ENCODE measurements at regions not wholly inside any gene's neighbourhood (a gene's known extent, or its start where the extent isn't known, plus 50 kb on each side); places are given as distances from the start of the nearest gene placed in this dataset.

DNA sequence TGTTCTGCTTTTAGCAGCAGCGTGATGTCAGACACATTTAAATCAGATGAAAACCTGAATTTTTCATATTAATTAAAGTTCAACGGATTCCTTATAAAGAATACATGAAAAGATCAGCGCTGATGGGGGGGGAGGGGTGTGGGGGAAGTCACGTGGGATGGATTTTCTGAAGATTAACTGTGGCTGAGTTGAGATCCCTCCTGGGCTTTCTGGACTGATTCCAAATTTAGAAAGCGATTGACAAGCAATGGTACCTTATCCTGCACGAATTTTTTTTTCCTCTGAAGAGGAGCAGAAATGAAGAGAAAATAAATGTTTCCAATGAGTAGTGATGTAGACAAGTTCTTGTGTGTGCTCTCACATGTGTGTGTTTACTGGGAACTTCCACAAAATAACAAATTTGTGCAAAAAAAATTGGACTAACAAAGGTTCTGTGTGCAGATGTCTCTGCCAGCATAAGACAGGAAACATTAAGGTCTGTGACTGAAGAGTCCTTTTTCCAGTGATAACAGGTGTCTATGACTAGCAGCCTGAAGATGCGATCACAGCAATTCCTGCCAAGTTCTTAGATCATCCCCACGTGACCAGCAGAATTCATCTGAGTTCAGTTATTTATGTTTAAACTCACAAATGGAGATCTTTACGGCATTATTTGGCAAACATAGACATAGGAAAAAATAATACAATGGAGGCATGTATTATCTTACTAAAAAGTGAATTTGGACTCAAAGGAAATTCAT lies 585.2 kb upstream of the CELF2 start:
- Histone ChIP-seq H3K79me2 (ENCODE audit: insufficient read depth, low read length) (no peaks in the 10 kb centered on the region), H3F3A (ENCODE audit: insufficient read depth, low read length) (no peaks in the 10 kb centered on the region), H3K9me3 (ENCODE audit: low read length) (no peaks in the 10 kb centered on the region), H3K4me3 (ENCODE audit: low read depth, low read length, poor library complexity, severe bottlenecking) (no peak overlapping the region), H3K27me3 (ENCODE audit: insufficient read depth, low read length) (no peaks in the 10 kb centered on the region), H3K4me2 (ENCODE audit: low read length) (no peak overlapping the region), H4K20me1 (ENCODE audit: insufficient read depth, low read length) (no peaks in the 10 kb centered on the region), H3K4me1 (ENCODE audit: insufficient read depth, low read length, severe bottlenecking) (no peaks in the 10 kb centered on the region), H3K27ac (ENCODE audit: low read depth, low read length, poor library complexity, severe bottlenecking) (no peak overlapping the region), H3K9ac (ENCODE audit: low read length) (no peak overlapping the region), H3K36me3 (ENCODE audit: insufficient read depth, low read length) (no peaks in the 10 kb centered on the region), H3K9me2 (ENCODE audit: low read depth, low read length) (no peaks in the 10 kb centered on the region), H2AFZ (ENCODE audit: low read length) (no peak overlapping the region)
- TF ChIP-seq, protein P1, sequence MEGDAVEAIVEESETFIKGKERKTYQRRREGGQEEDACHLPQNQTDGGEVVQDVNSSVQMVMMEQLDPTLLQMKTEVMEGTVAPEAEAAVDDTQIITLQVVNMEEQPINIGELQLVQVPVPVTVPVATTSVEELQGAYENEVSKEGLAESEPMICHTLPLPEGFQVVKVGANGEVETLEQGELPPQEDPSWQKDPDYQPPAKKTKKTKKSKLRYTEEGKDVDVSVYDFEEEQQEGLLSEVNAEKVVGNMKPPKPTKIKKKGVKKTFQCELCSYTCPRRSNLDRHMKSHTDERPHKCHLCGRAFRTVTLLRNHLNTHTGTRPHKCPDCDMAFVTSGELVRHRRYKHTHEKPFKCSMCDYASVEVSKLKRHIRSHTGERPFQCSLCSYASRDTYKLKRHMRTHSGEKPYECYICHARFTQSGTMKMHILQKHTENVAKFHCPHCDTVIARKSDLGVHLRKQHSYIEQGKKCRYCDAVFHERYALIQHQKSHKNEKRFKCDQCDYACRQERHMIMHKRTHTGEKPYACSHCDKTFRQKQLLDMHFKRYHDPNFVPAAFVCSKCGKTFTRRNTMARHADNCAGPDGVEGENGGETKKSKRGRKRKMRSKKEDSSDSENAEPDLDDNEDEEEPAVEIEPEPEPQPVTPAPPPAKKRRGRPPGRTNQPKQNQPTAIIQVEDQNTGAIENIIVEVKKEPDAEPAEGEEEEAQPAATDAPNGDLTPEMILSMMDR (IDR thresholded peaks at IDR 0.05; ENCODE audit: low read length) = no peak
- no peak for TF ChIP-seq EZH2 (IDR thresholded peaks at IDR 0.05; ENCODE audit: borderline replicate concordance, low read length)

DNA sequence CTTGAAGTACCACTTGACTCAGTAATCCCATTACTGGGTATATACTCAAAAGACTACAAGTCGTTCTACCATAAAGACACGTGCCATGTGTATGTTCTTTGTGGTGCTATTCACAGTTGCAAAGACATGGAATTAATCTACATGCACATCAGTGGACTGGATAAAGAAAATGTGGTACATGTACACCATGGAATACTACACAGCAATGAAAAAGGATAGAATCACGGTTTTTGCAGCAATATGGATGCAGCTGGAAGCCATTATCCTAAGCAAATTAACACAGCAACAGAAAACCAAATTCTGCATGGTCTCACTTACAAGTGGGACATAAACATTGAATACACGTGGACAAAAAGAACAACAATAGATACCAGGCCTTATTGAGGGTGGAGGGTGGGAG lies 583.4 kb upstream of the CELF2 start:
- H3K27ac ChIP-seq (ENCODE audit: low read depth, low read length, poor library complexity, severe bottlenecking) = no peak overlapping the region
- no peak for TF ChIP-seq EZH2 (IDR thresholded peaks at IDR 0.05; ENCODE audit: borderline replicate concordance, low read length)
- TF ChIP-seq, protein P1 (IDR thresholded peaks at IDR 0.05; ENCODE audit: low read length) = no peak
- no peaks in the 10 kb centered on the region for H3K9me3 ChIP-seq (ENCODE audit: low read length)

DNA sequence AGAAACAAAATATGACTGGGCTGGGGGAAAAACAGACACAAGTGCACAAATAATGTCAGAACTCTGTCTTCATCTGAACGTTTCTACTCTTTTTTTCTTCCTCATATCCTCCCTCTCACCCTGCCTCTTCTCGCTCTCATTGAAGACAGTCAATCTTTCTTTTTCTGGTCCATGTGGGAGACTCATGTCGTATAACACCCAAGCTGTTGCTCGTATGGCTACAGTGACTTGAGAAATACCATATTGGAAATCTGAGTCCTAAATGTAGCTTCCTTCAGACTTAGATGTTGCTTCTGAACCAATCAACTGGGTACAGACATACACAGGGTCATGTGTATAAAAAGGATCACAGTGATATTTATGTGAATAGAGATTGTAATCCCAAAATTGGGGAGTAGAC lies 579.8 kb upstream of the CELF2 start:
- Histone ChIP-seq H3K36me3 (ENCODE audit: insufficient read depth, low read length) (no peaks in the 10 kb centered on the region), H3K4me1 (ENCODE audit: insufficient read depth, low read length, severe bottlenecking) (no peaks in the 10 kb centered on the region), H3K9ac (ENCODE audit: low read length) (no peak overlapping the region), H3K4me2 (ENCODE audit: low read length) (no peak overlapping the region), H3F3A (ENCODE audit: insufficient read depth, low read length) (no peaks in the 10 kb centered on the region), H3K9me3 (ENCODE audit: low read length) (no peaks in the 10 kb centered on the region), H2AFZ (ENCODE audit: low read length) (no peak overlapping the region), H3K79me2 (ENCODE audit: insufficient read depth, low read length) (no peaks in the 10 kb centered on the region), H3K27ac (ENCODE audit: low read depth, low read length, poor library complexity, severe bottlenecking) (no peak overlapping the region), H3K4me3 (ENCODE audit: low read depth, low read length, poor library complexity, severe bottlenecking) (no peak overlapping the region), H3K9me2 (ENCODE audit: low read depth, low read length) (no peaks in the 10 kb centered on the region), H4K20me1 (ENCODE audit: insufficient read depth, low read length) (no peaks in the 10 kb centered on the region), H3K27me3 (ENCODE audit: insufficient read depth, low read length) (no peaks in the 10 kb centered on the region)
- no peak for TF ChIP-seq EZH2 (IDR thresholded peaks at IDR 0.05; ENCODE audit: borderline replicate concordance, low read length)
- TF ChIP-seq, protein P1 (IDR thresholded peaks at IDR 0.05; ENCODE audit: low read length) = no peak

More for the DNA sequence above, 583.4 kb upstream of the CELF2 start:
- Histone ChIP-seq H3K4me1 (ENCODE audit: insufficient read depth, low read length, severe bottlenecking) (no peaks in the 10 kb centered on the region), H3F3A (ENCODE audit: insufficient read depth, low read length) (no peaks in the 10 kb centered on the region), H3K36me3 (ENCODE audit: insufficient read depth, low read length) (no peaks in the 10 kb centered on the region), H3K27me3 (ENCODE audit: insufficient read depth, low read length) (no peaks in the 10 kb centered on the region), H3K9me2 (ENCODE audit: low read depth, low read length) (no peaks in the 10 kb centered on the region), H4K20me1 (ENCODE audit: insufficient read depth, low read length) (no peaks in the 10 kb centered on the region), H3K4me2 (ENCODE audit: low read length) (no peak overlapping the region), H3K79me2 (ENCODE audit: insufficient read depth, low read length) (no peaks in the 10 kb centered on the region), H2AFZ (ENCODE audit: low read length) (no peak overlapping the region), H3K9ac (ENCODE audit: low read length) (no peak overlapping the region), H3K4me3 (ENCODE audit: low read depth, low read length, poor library complexity, severe bottlenecking) (no peak overlapping the region)
